NCI-H128 (cell line): ENCODE measurements at regions not wholly inside any gene's neighbourhood (a gene's known extent, or its start where the extent isn't known, plus 50 kb on each side); places are given as distances from the start of the nearest gene placed in this dataset.

Experiments used
- DNase-seq: peaks from one replicate; lab custom pipeline; 2025; ENCODE audit not compliant: unreplicated experiment; lab: John Stamatoyannopoulos, UW

DNA sequence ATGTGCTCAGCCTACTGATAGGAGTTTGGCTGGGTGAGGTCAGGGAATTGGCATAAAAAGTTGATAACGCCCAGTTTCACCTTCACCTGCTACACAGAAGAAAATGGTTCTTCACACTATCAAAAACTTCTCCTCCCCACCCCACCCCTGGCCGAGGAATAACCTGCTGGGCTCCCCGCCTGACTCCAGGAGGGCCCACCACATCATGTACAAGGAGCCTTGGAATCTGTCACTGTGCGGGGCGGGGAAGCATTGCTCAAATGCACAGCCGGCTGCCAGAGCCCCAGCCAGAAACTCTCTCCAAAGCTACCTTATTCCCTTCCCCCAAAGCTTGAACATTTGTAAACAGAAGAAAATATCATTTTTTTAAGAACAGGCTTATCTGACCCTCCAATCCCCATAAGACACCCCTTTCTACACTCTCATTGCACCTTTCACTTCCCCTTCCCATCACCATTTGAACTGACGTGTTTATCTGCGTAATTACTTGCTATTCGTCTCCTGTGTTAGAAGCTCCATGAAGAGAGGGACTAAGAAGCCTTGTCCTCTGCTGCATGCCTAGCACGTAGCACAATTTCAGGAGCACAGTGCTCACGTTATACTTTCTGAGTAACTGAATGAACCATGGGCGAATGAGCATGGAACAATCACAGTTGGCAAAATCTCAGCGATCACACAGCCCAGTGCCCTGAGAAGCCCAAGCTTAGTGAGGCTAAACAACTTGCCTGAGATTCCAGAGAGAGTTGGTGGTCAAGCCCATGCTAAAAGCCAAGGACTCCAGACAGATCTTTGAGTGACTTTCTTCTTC, 82.9 kb downstream of the HES1 start:
- no peak for DNase-seq

DNA sequence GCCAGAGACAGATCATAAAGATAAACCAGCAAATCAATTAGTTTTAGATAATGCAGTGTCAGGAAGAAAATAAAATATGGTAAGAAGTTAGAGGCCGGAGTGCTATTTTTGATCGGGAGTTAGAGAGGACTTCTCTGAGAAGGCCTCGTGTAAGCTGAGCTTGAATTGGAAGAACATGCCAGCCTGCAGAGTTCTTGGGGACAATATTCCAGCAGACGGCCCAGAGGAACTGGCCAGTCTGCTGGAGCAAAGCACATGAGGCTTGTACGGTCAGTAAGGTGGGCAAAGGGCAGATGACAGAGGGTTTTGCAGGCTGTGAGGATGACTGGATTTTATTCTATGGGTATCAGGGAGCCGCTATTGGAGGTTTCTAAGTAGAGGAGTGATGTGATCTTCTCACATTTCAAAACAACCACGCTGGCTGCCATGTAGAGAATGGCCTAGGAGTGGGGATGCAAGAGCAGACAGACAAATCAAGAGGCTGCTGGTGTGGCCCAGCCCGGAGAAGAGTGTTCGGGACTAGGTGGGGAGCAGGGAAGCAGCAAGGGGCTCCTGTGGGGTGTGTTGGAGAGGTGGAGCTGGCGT, 84.0 kb downstream of the HES1 start:
- DNase-seq: no peak

DNA sequence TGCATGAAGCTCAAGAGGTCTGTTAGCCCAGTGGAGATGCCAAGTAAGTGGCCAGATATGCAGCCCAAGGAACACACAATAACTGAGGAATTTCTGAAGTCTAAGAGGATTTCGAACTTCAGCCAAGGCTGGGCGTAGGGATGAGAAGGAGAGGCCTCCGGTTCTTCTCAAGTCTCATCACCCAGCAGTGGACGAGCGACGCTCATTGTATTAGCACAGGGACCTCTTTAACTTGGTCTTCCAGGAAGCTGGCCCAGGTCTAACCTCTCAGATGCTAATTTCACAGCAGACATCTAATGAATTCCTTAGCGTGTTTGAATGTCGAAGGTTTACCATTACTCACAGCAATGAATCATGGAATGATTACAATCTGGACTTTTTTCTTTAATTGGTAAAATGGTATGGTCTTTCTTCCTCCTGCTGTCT, 85.0 kb downstream of the HES1 start:
- DNase-seq: no peak

DNA sequence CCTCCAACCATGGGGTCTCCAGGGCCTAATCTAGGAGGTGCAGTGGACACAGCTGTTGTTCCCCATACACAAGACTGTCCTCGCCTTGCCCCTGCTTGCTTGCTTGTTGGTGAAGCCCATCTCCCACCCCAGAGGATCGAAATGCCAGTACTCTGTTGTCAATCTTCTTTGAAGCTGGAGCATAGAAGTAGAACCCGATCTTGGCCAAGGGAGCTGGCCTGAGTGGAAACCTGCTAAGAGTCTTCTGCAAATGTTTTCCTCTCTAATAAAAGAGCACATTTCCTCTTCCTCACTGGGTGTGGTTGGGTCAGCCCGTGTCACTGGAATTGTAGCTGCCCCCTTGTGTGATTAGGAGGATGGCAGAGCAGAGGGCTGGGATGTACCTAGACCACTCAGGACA, 85.4 kb downstream of the HES1 start:
- no peak for DNase-seq

DNA sequence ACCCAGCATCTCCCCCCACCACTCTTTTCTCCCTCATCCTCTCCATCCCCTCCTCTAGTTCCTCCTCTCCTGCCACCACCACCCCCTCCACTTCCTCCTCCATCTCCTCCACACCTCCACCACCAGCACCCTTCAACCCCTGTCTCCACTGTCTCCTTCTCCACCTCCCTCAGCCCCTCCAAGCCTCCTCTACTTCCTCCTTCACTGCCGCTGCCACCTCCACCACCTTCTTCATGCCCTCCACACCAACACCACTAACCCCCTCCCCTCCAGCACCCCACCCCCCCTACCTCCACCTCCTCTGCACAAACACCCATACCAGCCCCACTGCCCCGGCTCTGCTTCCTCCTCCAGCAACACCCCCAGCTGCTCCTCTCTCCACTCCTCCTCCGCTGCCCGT, 88.0 kb downstream of the HES1 start:
- no peak for DNase-seq

DNA sequence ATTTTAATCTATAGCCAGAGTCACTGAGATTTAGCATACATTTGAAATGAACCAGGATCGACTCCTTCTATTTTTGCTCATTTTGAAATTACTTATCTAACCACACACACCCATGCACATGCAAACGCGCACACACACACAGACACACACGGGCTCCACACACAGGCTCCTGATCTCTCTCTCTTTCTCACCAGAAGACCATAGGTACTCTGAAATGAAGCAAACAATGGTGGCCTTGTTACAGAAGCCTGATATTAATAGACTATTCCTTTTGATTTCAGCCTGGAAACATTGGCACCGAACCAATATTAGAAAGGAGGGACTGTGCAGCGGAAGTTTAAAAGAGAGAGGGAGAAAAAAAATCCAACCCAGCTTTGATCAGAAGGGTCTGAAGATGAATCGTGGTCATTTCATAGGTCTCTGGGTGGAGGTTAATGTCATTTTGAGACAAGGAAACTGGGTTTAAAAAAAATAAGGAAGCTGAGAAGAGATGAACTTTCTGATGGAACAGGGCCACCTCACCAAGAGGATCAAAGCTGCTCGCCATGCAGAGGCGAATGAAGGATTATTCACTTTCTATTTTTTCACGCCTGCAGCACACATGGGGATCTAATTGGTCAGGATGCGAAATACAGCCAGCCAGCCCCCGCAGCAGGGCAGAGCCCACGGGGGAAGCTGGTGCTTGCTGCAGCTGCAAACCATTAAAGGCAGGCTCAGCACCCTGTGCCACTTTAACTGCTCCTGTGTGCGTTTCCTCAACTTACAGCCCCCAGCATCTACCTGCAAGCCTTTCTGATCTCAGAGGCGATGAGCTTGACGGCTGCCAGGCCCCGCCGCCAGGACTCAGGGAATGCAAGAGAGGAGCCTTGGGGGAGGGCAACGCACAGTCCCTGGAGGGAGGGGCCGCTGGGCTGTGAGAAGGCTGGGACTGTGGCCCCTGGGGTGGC, 88.8 kb downstream of the HES1 start:
- no peak for DNase-seq

DNA sequence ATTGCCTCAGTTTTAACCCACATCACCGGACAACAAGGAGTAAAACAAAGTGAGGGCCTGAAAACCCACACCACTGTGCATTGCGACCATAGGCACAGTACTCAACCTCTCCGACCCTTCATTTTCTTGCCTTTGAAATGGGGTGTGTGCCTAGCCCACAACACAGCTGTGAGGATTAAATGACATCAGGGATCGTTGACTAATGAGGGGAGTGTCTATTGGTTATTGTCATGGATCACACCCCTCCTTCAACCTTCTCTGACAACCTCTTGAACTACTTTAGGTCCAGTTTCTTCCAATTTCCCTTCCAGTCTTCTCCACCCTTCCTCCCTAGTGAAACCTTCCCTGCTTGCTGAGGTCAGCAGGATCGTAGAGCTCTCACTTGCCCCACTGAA, 89.5 kb downstream of the HES1 start:
- DNase-seq: no peak

DNA sequence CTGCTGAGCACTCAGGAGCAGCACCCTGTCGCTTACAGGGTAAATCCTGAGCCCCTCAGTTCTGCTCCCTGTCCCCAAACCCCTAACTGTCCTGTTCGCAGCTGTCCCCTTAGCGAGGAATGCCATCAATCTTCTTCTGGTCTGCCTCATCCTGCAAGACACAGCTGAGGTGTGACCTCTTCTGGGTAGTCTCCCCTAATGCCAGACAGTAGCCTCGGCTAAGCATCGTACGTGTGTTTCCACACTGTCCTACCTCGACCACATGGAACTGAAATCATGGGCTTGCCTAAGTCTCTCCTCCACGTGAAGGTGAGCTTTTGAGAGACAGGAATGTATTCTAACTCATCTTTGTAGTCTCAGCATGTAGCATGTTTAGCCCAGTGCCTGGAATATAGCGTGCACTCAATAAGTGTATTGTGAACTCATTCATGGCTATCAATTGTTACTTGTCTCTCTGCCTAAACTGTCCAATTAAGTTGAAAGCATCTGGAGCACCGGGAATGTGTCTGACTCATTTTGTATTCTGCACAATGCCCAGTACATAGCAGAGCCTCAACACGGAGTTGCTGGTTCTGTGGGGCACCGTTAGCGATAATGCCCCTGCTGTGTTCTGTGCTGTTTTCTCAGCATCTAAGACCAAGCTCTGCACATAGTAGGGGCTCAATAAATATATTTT, 90.2 kb downstream of the HES1 start:
- no peak for DNase-seq

DNA sequence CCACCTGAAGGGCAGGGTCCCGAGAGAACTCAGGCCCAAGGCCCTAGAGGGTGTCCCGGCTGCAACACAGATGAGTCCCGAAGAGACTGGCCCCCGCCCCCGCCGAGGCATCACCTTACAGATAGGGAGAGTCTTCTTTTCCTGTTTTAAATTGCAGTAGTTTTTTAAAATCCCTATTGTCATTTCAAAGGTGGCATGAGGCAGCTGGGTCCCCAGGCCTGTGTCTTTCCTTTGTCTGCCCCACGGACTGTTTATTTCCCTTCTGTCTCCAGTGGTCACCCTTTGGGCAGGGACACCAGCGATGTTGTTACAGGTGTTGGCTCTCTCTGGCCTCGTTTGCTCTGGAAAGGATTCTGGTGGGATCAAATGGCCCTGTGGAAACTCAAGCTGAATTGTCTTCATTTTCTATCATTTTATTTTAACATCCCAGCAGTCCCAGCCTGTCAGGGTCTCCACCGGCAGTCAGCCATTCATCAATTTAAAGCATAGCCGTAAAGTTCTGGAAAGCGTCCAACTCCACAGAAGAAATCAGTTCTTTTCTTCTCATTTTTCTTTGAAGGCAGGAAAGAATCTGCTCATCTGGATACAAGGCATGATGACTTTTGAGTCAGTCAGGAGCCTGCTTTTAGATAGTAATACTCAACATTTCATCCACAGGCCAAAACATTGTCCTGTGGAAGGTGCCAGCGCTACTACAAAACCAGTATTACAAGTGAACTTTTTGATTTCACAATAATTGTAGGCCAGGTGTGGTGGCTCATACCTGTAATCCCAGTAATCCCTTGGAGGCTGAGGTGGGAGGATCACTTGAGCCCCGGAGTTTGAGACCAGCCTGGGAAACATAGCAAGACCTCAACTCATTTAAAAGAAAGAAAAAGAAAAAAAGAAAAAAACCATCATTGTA, 96.2 kb downstream of the HES1 start:
- no peak for DNase-seq

DNA sequence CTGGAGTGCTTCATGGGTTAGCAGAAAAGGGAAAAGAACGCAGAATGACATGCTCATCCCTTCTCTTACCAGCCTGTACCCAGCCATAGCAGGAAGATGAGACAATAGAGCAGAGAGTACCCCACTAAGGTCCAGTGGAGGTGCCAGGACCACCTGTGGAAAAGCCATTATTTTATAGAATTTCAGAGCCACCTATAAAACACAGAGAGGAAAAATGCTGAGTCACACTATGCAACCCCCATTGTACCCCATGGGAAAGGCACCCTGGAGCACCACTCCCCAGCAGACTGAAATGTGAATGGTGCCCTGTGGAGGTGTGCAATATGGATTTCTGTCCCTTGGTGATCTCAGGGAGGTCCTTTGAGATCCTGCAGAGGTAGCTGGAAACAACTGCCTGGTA, 97.2 kb downstream of the HES1 start:
- no peak for DNase-seq

DNA sequence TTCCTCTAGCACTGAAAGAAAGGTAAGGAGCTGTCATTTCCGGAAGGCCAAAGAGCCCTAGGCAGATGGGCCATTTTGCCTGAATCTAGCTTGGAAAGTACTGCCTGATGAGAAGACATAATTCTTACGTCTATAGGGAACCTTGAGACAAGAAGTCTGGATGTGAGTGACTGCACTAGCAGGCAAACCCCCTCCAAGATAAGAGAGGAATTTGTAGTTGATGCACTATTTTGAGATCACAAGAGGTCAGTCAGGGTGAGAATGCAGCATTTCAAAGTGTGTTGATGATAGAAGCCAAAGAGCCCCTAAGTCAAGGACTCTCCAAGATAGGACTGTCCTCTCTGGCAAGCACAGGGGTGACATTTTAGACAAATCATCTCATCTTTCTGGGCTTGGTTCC, 99.2 kb downstream of the HES1 start:
- DNase-seq: no peak

DNA sequence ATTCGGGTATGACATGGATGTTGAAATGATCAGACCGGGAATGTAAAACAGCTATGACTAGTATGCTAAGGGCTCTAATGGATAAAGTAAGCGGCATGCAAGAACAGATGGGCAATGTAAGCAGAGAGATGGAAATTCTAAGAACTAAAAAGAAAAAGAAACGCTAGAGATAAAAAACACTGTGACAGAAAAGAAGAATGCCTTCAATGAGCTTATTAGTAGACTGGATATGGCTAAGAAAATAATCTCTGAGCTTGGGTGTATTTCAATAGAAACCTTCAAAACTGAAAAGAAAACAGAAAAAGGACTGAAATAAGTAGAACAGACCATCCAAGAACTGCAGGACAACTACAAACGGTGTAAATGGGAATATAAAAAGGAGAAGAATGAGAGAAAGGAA, 101.2 kb downstream of the HES1 start:
- DNase-seq: no peak

DNA sequence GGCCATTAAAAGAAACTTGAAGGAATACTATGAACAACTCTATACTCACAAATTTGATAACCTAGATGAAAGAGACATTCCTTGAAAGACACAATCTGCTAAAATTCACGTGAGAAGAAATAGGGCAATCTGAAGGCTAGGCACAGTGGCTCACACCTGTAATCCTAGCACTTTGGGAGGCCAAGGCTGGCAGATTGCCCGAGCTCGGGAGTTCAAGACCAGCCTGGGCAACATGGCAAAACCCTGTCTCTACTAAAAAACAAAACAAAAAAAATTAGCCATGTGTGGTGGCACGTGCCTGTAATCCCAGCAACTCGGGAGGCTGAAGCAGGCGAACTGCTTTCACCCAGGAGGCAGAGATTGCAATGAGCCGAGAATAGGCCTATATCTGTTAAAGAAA, 104.8 kb downstream of the HES1 start:
- no peak for DNase-seq

DNA sequence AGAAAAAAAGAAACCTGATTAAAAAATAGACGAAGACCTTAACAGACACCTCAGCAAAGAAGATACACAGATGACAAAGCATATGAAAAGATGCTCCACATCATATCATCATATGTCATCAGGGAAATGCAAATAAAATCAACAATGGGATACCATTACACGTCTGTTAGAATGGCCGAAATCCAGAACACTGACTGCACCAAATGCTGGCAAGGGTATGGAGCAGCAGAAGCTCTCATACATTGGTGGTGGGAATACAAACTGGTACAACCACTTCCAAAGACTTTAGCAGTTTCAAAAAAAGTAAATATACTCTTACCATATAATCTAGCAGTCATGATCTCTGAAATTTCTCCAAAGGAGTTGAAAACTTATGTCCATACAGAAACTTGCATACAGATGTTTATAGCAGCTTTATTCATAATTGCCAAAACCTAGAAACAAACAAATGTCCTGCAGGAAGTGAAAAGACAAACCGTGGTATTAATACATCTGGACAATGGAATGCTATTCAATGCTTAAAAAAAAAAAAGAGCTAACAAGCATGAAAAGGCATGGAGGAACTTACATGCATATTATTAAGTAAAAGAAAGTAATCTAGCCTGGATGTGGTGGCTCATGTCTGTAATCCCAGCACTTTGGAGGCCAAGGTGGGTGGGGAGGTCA, 107.4 kb downstream of the HES1 start:
- DNase-seq: no peak

DNA sequence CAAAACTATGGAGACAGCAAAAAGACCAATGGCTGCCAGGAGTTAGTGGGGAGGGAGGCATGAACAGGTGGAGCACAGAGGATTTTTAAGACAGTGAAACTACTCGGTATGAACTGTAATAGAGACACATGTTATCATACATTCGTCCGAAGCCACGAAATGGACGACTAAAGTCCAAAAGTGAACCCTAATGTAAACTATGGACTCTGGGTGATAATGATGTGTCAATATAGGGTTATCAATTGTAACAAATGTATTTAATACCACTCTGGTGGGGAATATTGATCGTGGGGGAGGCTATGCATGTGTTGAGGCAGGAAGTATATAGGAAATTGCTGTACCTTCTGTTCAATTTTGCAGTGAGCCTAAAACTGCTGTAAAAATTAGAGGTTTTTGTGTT, 107.0 kb downstream of the CPN2 start:
- no peak for DNase-seq

DNA sequence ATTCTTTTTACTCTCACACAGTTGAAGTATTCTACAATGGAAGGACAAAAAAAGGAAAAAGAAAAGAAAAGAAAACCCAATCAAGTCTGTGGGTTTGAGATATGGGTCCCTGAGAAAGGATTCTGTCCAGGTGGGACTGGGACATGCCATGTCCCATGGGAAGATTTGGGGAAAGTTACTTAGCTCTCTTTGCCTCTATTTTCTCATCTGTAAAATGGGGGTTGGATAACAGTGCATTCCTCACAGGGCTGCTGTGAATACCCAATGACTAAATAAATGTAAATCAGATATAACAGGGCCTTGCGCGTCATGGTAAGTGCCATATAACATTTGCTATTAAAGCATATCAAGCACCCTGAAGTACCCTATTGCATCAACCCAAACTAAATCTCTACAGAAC, 105.7 kb downstream of the CPN2 start:
- DNase-seq: no peak

DNA sequence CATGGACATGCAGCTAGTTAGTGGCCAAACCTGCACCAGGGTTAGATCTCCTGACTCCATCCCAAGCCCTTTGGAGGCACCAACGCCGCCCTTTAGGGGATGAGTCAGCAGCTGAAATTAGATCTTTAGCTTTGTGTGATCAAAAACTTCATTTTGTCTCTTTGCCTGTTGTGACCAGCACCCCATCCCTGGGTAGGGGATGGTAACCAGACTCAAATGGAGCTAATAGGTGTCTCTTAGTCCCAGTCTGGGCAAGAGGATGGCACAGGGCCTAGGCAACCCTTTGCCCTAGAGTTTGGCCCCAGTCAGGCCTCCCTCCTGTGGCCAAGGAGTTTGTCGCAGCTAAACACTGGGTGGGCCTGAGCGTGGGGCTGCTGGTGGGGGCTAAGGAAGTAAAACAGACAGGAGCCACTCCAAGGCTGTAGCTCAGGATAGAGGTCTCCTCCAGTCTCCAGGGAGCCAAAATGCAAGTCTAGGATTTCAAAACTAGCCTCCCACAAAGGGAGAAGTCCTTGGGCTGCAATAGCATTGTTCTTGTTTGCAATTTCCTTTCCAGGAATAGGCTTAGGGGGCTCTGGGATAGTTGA, 105.1 kb downstream of the CPN2 start:
- DNase-seq: no peak

DNA sequence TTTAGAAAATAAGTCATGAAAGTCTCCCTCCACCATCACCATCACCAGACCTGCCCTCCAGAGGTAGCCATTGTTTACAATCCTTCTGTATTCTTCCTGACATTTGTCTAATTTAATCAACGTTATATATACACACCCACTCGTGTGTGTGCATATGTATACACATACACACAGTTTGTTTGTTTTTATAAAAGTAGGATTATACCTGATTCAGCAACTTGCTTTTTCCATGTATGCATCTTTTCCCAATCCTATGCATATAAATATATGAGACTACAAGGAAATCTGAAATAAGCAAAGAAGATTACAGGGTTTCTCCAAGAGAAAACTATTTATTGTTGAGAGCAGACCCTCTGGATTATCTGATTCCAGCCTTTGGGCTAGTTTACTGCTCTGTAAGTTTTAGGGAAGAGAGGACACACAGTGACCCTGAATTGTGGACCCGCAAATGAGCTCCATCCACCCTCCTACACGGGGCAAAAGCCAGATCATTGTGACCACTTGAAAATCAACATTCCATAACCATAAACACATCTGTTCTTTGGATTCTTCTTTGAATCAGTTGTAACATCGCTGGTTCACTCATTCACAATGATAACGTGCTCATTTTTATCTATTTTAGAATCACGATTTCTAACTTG, 104.3 kb downstream of the CPN2 start:
- no peak for DNase-seq

DNA sequence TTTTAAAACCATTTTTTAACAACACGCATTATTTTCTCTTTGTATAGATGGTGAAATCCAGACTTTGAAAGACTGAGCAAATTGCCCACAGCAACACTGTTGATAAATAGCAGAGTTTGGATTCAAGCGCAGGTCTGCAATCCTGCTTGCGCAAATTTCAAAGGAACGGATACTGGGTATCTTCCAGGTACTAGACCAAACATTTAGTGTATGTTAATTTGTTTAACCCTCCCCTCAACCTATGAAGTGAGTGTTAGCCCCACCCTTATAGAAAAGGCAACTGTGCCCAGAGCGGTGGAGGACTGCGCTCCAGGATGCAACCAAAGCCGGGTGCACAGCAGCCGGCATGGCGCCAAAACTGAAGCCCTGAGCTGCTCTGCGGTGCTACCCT, 103.8 kb downstream of the CPN2 start:
- DNase-seq: no peak
